GM04503 (cell line): ENCODE measurements at regions not wholly inside any gene's neighbourhood (a gene's known extent, or its start where the extent isn't known, plus 50 kb on each side); places are given as distances from the start of the nearest gene placed in this dataset.

ENCODE experiments used
- DNase-seq: peaks from one replicate; pipeline ENCODE4 v3.0.0-alpha.2; 2012; ENCODE audit warnings: low read depth

- no peak for DNase-seq
Observed at GRCh38 chr4:146023334-146023967, 84.8 kb upstream of the ZNF827 start.

GRCh38 chr4:146022541-146022940 lies 83.9 kb upstream of the ZNF827 start:
- DNase-seq = no peak

- no peak for DNase-seq
Observed at GRCh38 chr4:146018247-146018646, 79.6 kb upstream of the ZNF827 start.

GRCh38 chr4:146004730-146005129 lies 66.1 kb upstream of the ZNF827 start:
- no peak for DNase-seq

- no peak for DNase-seq
Observed at GRCh38 chr4:145988628-145989027, 50.0 kb upstream of the ZNF827 start.
